LNCaP clone FGC (cell line): ENCODE measurements at regions not wholly inside any gene's neighbourhood (a gene's known extent, or its start where the extent isn't known, plus 50 kb on each side); places are given as distances from the start of the nearest gene placed in this dataset.

Experiments
- DNase-seq: peaks from one replicate; pipeline ENCODE4 v3.0.0-alpha.2; 2011; ENCODE audit warnings: low read depth
- H3K4me3 ChIP-seq: 2 replicates; pipeline ENCODE4 v1.5.1; 2011; ENCODE audit warnings: mild to moderate bottlenecking, low read depth, low read length, control low read depth
- TF ChIP-seq, protein P1 (sequence below): IDR thresholded peaks from 2 replicates; pipeline ENCODE4 v1.5.1; 2012; ENCODE audit warnings: mild to moderate bottlenecking; ENCODE audit not compliant: control insufficient read depth, insufficient read depth; ENCODE audit errors: extremely low read depth

DNA sequence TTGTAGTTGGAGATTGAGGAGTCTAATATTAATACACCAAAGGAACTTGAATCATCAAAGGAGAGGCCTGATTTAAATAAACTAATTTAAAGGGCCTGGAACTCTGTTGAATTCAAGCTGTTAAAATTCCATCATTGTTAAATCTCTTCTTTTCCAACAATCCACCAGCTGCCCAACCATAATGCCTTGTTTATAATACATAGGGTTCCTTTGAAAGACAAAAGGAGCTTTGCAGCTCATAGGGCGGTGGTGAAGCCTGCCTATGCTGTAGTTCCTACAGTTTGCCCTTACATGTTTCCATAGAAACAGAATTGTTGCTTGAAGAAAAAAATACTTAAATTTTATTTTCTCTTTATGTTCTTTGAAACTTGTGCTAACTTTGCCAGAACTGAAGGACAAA, 102.8 kb downstream of the GLUD2 start:
- no peak overlapping the region for H3K4me3 ChIP-seq
- TF ChIP-seq, protein P1, sequence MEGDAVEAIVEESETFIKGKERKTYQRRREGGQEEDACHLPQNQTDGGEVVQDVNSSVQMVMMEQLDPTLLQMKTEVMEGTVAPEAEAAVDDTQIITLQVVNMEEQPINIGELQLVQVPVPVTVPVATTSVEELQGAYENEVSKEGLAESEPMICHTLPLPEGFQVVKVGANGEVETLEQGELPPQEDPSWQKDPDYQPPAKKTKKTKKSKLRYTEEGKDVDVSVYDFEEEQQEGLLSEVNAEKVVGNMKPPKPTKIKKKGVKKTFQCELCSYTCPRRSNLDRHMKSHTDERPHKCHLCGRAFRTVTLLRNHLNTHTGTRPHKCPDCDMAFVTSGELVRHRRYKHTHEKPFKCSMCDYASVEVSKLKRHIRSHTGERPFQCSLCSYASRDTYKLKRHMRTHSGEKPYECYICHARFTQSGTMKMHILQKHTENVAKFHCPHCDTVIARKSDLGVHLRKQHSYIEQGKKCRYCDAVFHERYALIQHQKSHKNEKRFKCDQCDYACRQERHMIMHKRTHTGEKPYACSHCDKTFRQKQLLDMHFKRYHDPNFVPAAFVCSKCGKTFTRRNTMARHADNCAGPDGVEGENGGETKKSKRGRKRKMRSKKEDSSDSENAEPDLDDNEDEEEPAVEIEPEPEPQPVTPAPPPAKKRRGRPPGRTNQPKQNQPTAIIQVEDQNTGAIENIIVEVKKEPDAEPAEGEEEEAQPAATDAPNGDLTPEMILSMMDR: no peak
- no peak for DNase-seq

DNA sequence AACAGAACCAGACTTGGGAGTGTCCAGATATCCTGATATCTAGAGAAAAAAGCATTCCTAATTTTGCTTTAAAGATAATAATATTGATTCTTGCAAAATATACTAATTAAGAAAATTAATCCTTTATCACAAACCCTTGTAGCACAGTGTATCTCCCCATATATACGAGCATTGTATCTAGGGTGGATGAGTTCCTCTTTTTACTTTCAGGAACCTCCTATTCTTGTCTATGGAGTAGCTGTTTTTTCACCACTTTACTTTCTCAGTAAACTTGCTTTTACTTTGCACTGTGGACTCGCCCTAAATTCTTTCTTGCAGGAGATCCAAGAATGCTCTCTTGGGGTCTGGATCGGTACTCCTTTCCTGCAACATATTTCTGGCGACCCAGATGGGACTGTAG, 103.9 kb downstream of the GLUD2 start:
- no peak overlapping the region for H3K4me3 ChIP-seq
- DNase-seq: no peak
- TF ChIP-seq, protein P1: no peak

DNA sequence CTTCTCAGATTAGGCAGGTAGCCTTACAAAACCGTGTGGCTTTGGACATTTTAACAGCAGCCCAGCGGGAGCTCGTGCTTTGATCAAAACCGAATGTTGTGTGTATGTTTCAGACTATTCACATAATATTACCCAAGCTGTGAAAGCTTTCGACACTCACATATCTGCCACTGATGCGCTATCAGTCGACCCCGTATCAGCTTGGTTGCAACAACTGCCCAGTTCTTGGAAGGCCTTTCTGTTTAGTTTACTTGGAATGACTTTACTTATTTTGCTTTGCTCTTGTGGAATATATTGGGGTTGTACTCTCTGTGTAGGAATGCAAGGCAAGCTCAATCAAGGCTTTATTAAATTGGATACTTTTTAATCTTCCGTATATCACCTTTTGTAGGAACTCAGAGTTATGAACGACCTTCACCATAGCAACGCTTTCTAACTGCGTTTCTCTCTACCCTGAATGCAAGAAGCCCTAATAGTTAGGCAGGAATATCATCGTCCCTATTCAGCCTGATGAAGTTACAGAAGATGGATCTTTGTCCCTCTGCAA, 107.5 kb downstream of the GLUD2 start:
- no peak for DNase-seq
- no peak overlapping the region for H3K4me3 ChIP-seq

GRCh38 chrX:121160987-121161386, 113.6 kb downstream of the GLUD2 start:
- no peak overlapping the region for H3K4me3 ChIP-seq
- TF ChIP-seq, protein P1: no peak
- DNase-seq: no peak

More for the DNA sequence above, 107.5 kb downstream of the GLUD2 start:
- TF ChIP-seq, protein P1: no peak

DNA sequence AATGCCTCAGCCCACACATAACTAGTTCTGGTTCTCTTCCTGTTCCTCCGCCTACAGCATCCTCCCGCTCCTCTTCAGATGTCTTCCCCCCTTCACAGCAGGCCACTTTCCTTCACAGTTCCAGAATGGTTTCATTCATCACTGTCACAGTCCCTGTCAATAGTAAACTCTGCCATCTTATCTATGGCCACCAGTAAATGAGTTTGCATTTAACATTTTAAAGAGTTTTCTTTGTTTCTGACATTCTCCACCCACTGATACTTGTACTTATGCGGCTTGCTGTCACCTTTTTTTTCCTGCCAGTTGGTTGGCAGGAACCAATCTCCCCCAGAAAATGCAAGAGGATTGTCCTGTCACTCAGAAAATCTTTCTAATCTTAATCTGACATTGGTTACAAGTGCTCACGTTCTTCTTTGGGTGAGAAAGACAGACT, 114.1 kb downstream of the GLUD2 start:
- TF ChIP-seq, protein P1: no peak
- no peak for DNase-seq
- no peak overlapping the region for H3K4me3 ChIP-seq

GRCh38 chrX:121163443-121163842, 116.0 kb downstream of the GLUD2 start:
- H3K4me3 ChIP-seq: no peak overlapping the region
- TF ChIP-seq, protein P1: no peak
- no peak for DNase-seq

DNA sequence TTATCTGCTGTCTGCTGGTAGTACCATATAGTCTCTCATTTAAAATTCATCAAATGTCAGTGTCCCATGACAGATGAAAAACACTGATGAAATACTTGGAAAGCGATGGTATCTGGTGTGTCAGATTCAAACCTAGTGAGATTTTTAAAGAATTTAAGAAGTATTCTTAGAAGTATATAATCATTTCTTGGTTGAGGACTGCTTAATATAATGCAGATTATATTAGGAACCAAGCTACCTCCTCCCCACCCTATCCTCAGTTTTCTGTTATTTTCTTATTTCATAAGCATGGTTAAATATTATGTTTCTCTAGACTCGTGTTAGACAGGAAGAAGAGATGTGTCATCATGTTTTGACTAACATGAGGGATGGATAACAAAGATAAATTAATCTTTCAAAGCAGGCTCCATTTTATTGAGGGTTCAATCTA, 118.5 kb downstream of the GLUD2 start:
- no peak for DNase-seq
- TF ChIP-seq, protein P1: no peak
- H3K4me3 ChIP-seq: no peak overlapping the region
